ENCODE measurements at regions not wholly inside any gene's neighbourhood (a gene's known extent, or its start where the extent isn't known, plus 50 kb on each side); places are given as distances from the start of the nearest gene placed in this dataset.

- no peaks in the 10 kb centered on the region for H3K9me3 ChIP-seq (ENCODE audit: control insufficient read depth, insufficient read depth, low read length)
- no CpG with 5 or more reads among the region's 1 CpG for WGBS (ENCODE audit: insufficient coverage, insufficient read length)
- no peak overlapping the region for H3K4me3 ChIP-seq (ENCODE audit: low read length)
- no peak for DNase-seq (ENCODE audit: low read depth, low spot score)
- no peaks in the 10 kb centered on the region for H3K27me3 ChIP-seq (ENCODE audit: control insufficient read depth, insufficient read depth, low read length)
- peaks cover 3% of the 10 kb centered on the region; the same call in 1 of the 2 replicates for H3K4me1 ChIP-seq (ENCODE audit: control insufficient read depth, insufficient read depth, low read length)
- no peak overlapping the region for H3K27ac ChIP-seq (ENCODE audit: low read length)
- no peaks in the 10 kb centered on the region for H3K36me3 ChIP-seq (ENCODE audit: control insufficient read depth, insufficient read depth, low read length)
Observed at GRCh38 chr5:8340739-8341344, 471.9 kb downstream of the MTRR start.

- no peaks in the 10 kb centered on the region for H3K9me3 ChIP-seq (ENCODE audit: control insufficient read depth, insufficient read depth, low read length)
- DNase-seq (ENCODE audit: low read depth, low spot score), result no peak
- no CpG with 5 or more reads among the region's 4 CpGs for WGBS (ENCODE audit: insufficient coverage, insufficient read length)
- no peaks in the 10 kb centered on the region for H3K27me3 ChIP-seq (ENCODE audit: control insufficient read depth, insufficient read depth, low read length)
- H3K27ac ChIP-seq (ENCODE audit: low read length), result no peak overlapping the region
- no peaks in the 10 kb centered on the region for H3K36me3 ChIP-seq (ENCODE audit: control insufficient read depth, insufficient read depth, low read length)
- H3K4me3 ChIP-seq (ENCODE audit: low read length), result no peak overlapping the region
- H3K4me1 ChIP-seq (ENCODE audit: control insufficient read depth, insufficient read depth, low read length), result peaks cover 3% of the 10 kb centered on the region; the same call in 1 of the 2 replicates
Observed at GRCh38 chr5:8341406-8341805, 472.5 kb downstream of the MTRR start.

GRCh38 chr5:8347984-8348383 lies 479.0 kb downstream of the MTRR start:
- Histone ChIP-seq H3K4me3 (ENCODE audit: low read length) (no peak overlapping the region), H3K9me3 (ENCODE audit: control insufficient read depth, insufficient read depth, low read length) (no peaks in the 10 kb centered on the region), H3K36me3 (ENCODE audit: control insufficient read depth, insufficient read depth, low read length) (no peaks in the 10 kb centered on the region), H3K4me1 (ENCODE audit: control insufficient read depth, insufficient read depth, low read length) (0 out of 2 replicates have a peak, but pooled peaks cover 1% of the 10 kb centered on the region), H3K27ac (ENCODE audit: low read length) (no peak overlapping the region), H3K27me3 (ENCODE audit: control insufficient read depth, insufficient read depth, low read length) (no peaks in the 10 kb centered on the region)
- no peak for DNase-seq (ENCODE audit: low read depth, low spot score)
- no CpG with 5 or more reads among the region's 1 CpG for WGBS (ENCODE audit: insufficient coverage, insufficient read length)

- H3K27me3 ChIP-seq (ENCODE audit: control insufficient read depth, insufficient read depth, low read length), result no peaks in the 10 kb centered on the region
- H3K4me1 ChIP-seq (ENCODE audit: control insufficient read depth, insufficient read depth, low read length), result no peaks in the 10 kb centered on the region
- DNase-seq (ENCODE audit: low read depth, low spot score), result no peak
- H3K9me3 ChIP-seq (ENCODE audit: control insufficient read depth, insufficient read depth, low read length), result no peaks in the 10 kb centered on the region
- WGBS (ENCODE audit: insufficient coverage, insufficient read length), result no CpG with 5 or more reads among the region's 1 CpG
- no peaks in the 10 kb centered on the region for H3K36me3 ChIP-seq (ENCODE audit: control insufficient read depth, insufficient read depth, low read length)
- no peak overlapping the region for H3K4me3 ChIP-seq (ENCODE audit: low read length)
- no peak overlapping the region for H3K27ac ChIP-seq (ENCODE audit: low read length)
Observed at GRCh38 chr5:8349855-8350254, 480.9 kb downstream of the MTRR start.

GRCh38 chr5:8350644-8351339 lies 481.8 kb downstream of the MTRR start:
- Histone ChIP-seq H3K36me3 (ENCODE audit: control insufficient read depth, insufficient read depth, low read length) (no peaks in the 10 kb centered on the region), H3K4me3 (ENCODE audit: low read length) (no peak overlapping the region), H3K27me3 (ENCODE audit: control insufficient read depth, insufficient read depth, low read length) (no peaks in the 10 kb centered on the region), H3K9me3 (ENCODE audit: control insufficient read depth, insufficient read depth, low read length) (no peaks in the 10 kb centered on the region), H3K27ac (ENCODE audit: low read length) (no peak overlapping the region), H3K4me1 (ENCODE audit: control insufficient read depth, insufficient read depth, low read length) (no peaks in the 10 kb centered on the region)
- no peak for DNase-seq (ENCODE audit: low read depth, low spot score)
- no CpG with 5 or more reads among the region's 6 CpGs for WGBS (ENCODE audit: insufficient coverage, insufficient read length)

GRCh38 chr5:8355981-8356380 lies 487.0 kb downstream of the MTRR start:
- Histone ChIP-seq H3K9me3 (ENCODE audit: control insufficient read depth, insufficient read depth, low read length) (no peaks in the 10 kb centered on the region), H3K36me3 (ENCODE audit: control insufficient read depth, insufficient read depth, low read length) (no peaks in the 10 kb centered on the region), H3K4me3 (ENCODE audit: low read length) (no peak overlapping the region), H3K4me1 (ENCODE audit: control insufficient read depth, insufficient read depth, low read length) (no peaks in the 10 kb centered on the region), H3K27ac (ENCODE audit: low read length) (no peak overlapping the region), H3K27me3 (ENCODE audit: control insufficient read depth, insufficient read depth, low read length) (no peaks in the 10 kb centered on the region)
- no peak for DNase-seq (ENCODE audit: low read depth, low spot score)
- WGBS (ENCODE audit: insufficient coverage, insufficient read length), result no CpG with 5 or more reads among the region's 1 CpG

GRCh38 chr5:8360012-8360411 lies 491.1 kb downstream of the MTRR start:
- no peaks in the 10 kb centered on the region for H3K4me1 ChIP-seq (ENCODE audit: control insufficient read depth, insufficient read depth, low read length)
- no peaks in the 10 kb centered on the region for H3K9me3 ChIP-seq (ENCODE audit: control insufficient read depth, insufficient read depth, low read length)
- no peaks in the 10 kb centered on the region for H3K27me3 ChIP-seq (ENCODE audit: control insufficient read depth, insufficient read depth, low read length)
- WGBS (ENCODE audit: insufficient coverage, insufficient read length), result no CpG with 5 or more reads among the region's 2 CpGs
- no peak overlapping the region for H3K4me3 ChIP-seq (ENCODE audit: low read length)
- DNase-seq (ENCODE audit: low read depth, low spot score), result no peak
- no peak overlapping the region for H3K27ac ChIP-seq (ENCODE audit: low read length)
- H3K36me3 ChIP-seq (ENCODE audit: control insufficient read depth, insufficient read depth, low read length), result no peaks in the 10 kb centered on the region

GRCh38 chr5:8362495-8362894 lies 493.5 kb downstream of the MTRR start:
- Histone ChIP-seq H3K9me3 (ENCODE audit: control insufficient read depth, insufficient read depth, low read length) (no peaks in the 10 kb centered on the region), H3K27me3 (ENCODE audit: control insufficient read depth, insufficient read depth, low read length) (no peaks in the 10 kb centered on the region), H3K36me3 (ENCODE audit: control insufficient read depth, insufficient read depth, low read length) (no peaks in the 10 kb centered on the region), H3K27ac (ENCODE audit: low read length) (no peak overlapping the region), H3K4me3 (ENCODE audit: low read length) (no peak overlapping the region), H3K4me1 (ENCODE audit: control insufficient read depth, insufficient read depth, low read length) (no peaks in the 10 kb centered on the region)
- WGBS (ENCODE audit: insufficient coverage, insufficient read length), result no CpG with 5 or more reads among the region's 1 CpG
- no peak for DNase-seq (ENCODE audit: low read depth, low spot score)

- no peak overlapping the region for H3K4me3 ChIP-seq (ENCODE audit: low read length)
- H3K36me3 ChIP-seq (ENCODE audit: control insufficient read depth, insufficient read depth, low read length), result no peaks in the 10 kb centered on the region
- H3K27me3 ChIP-seq (ENCODE audit: control insufficient read depth, insufficient read depth, low read length), result no peaks in the 10 kb centered on the region
- DNase-seq (ENCODE audit: low read depth, low spot score), result no peak
- no peak overlapping the region for H3K27ac ChIP-seq (ENCODE audit: low read length)
- H3K4me1 ChIP-seq (ENCODE audit: control insufficient read depth, insufficient read depth, low read length), result no peaks in the 10 kb centered on the region
- H3K9me3 ChIP-seq (ENCODE audit: control insufficient read depth, insufficient read depth, low read length), result no peaks in the 10 kb centered on the region
- no CpG with 5 or more reads among the region's 3 CpGs for WGBS (ENCODE audit: insufficient coverage, insufficient read length)
Observed at GRCh38 chr5:8363138-8363537, 494.2 kb downstream of the MTRR start.

GRCh38 chr5:8366266-8366665 lies 497.3 kb downstream of the MTRR start:
- H3K27ac ChIP-seq (ENCODE audit: low read length), result no peak overlapping the region
- no peaks in the 10 kb centered on the region for H3K9me3 ChIP-seq (ENCODE audit: control insufficient read depth, insufficient read depth, low read length)
- no peaks in the 10 kb centered on the region for H3K36me3 ChIP-seq (ENCODE audit: control insufficient read depth, insufficient read depth, low read length)
- WGBS (ENCODE audit: insufficient coverage, insufficient read length), result no CpG with 5 or more reads among the region's 6 CpGs
- no peak for DNase-seq (ENCODE audit: low read depth, low spot score)
- H3K4me3 ChIP-seq (ENCODE audit: low read length), result no peak overlapping the region
- no peaks in the 10 kb centered on the region for H3K4me1 ChIP-seq (ENCODE audit: control insufficient read depth, insufficient read depth, low read length)
- H3K27me3 ChIP-seq (ENCODE audit: control insufficient read depth, insufficient read depth, low read length), result no peaks in the 10 kb centered on the region

GRCh38 chr5:8376478-8376877 lies 507.5 kb downstream of the MTRR start:
- no peak for DNase-seq (ENCODE audit: low read depth, low spot score)
- no peak overlapping the region for H3K27ac ChIP-seq (ENCODE audit: low read length)
- H3K27me3 ChIP-seq (ENCODE audit: control insufficient read depth, insufficient read depth, low read length), result no peaks in the 10 kb centered on the region
- no peaks in the 10 kb centered on the region for H3K36me3 ChIP-seq (ENCODE audit: control insufficient read depth, insufficient read depth, low read length)
- WGBS (ENCODE audit: insufficient coverage, insufficient read length), result no CpG with 5 or more reads among the region's 2 CpGs
- no peak overlapping the region for H3K4me3 ChIP-seq (ENCODE audit: low read length)
- H3K9me3 ChIP-seq (ENCODE audit: control insufficient read depth, insufficient read depth, low read length), result no peaks in the 10 kb centered on the region
- no peaks in the 10 kb centered on the region for H3K4me1 ChIP-seq (ENCODE audit: control insufficient read depth, insufficient read depth, low read length)

All from iPS DF 6.9 (cell line).